Liver (tissue), 8 donors: ENCODE measurements at regions not wholly inside any gene's neighbourhood (a gene's known extent, or its start where the extent isn't known, plus 50 kb on each side); places are given as distances from the start of the nearest gene placed in this dataset.

Experiments
- DNase-seq: peaks from one replicate; pipeline ENCODE4 v3.0.0-alpha.2; 2017; ENCODE audit warnings: low spot score
- H3K27ac ChIP-seq, 2 donors: one replicate each; pipeline ENCODE4 v1.7.0; 2013; ENCODE audit warnings: inconsistent platforms in 2 of 2, low read length in 2 of 2, control low read depth in 1 of 2, low read depth in 1 of 2, mild to moderate bottlenecking in 1 of 2
- H3K27me3 ChIP-seq, 4 donors: one replicate each; pipeline versions ENCODE4 v1.6.1 to v1.7.0; 2013; ENCODE audit warnings: low read length in 3 of 4, inconsistent platforms in 1 of 4, mild to moderate bottlenecking in 1 of 4, moderate library complexity in 1 of 4; ENCODE audit not compliant: control insufficient read depth in 4 of 4, insufficient read depth in 4 of 4
- H3K36me3 ChIP-seq, 4 donors: one replicate each; pipeline versions ENCODE4 v1.6.1 to v1.7.0; 2013; ENCODE audit warnings: low read length in 3 of 4, mild to moderate bottlenecking in 3 of 4, low read depth in 1 of 4, moderate library complexity in 1 of 4; ENCODE audit not compliant: control insufficient read depth in 4 of 4, insufficient read depth in 3 of 4
- H3K4me1 ChIP-seq, 4 donors: one replicate each; pipeline versions ENCODE4 v1.6.1 to v1.7.0; 2013; ENCODE audit warnings: low read length in 3 of 4, mild to moderate bottlenecking in 3 of 4, moderate library complexity in 1 of 4; ENCODE audit not compliant: control insufficient read depth in 4 of 4, insufficient read depth in 4 of 4
- H3K4me3 ChIP-seq, 3 donors: one replicate each; pipeline versions ENCODE4 v1.6.1 to v1.7.0; 2013; ENCODE audit warnings: low read length in 3 of 3, control low read depth in 1 of 3, low read depth in 1 of 3, mild to moderate bottlenecking in 1 of 3
- H3K9ac ChIP-seq, 2 donors: one replicate each; pipeline ENCODE4 v1.7.0; 2013; ENCODE audit warnings: low read length in 2 of 2, mild to moderate bottlenecking in 2 of 2, moderate library complexity in 2 of 2, control low read depth in 1 of 2, low read depth in 1 of 2
- H3K9me3 ChIP-seq, 4 donors: one replicate each; pipeline versions ENCODE4 v1.6.1 to v1.7.0; 2013; ENCODE audit warnings: low read length in 3 of 4; ENCODE audit not compliant: control insufficient read depth in 4 of 4
- EGR1 ChIP-seq, 2 donors: IDR thresholded peaks; 2 replicates each; pipeline ENCODE4 v1.6.1; 2016 to 2018; ENCODE audit warnings: antibody characterized with exemption in 2 of 2, low read depth in 2 of 2
- FOXA1 ChIP-seq: IDR thresholded peaks from 2 replicates; pipeline ENCODE4 v1.6.1; 2016; ENCODE audit warnings: antibody characterized with exemption
- FOXA2 ChIP-seq: IDR thresholded peaks from 2 replicates; pipeline ENCODE4 v1.6.1; 2016; ENCODE audit warnings: antibody characterized with exemption
- GABPA ChIP-seq, 2 donors: IDR thresholded peaks in 1 of 2; conservative IDR thresholded peaks in 1 of 2; 2 replicates each; pipeline ENCODE4 v1.6.1; 2016; ENCODE audit warnings: antibody characterized with exemption in 2 of 2, mild to moderate bottlenecking in 1 of 2, moderate library complexity in 1 of 2
- HNF4A ChIP-seq, 2 donors: conservative IDR thresholded peaks; 2 replicates each; pipeline ENCODE4 v1.6.1; 2016; ENCODE audit warnings: antibody characterized with exemption in 2 of 2, mild to moderate bottlenecking in 2 of 2
- HNF4G ChIP-seq: IDR thresholded peaks from 2 replicates; pipeline ENCODE4 v1.6.1; 2016; ENCODE audit warnings: antibody characterized with exemption
- JUND ChIP-seq, 2 donors: IDR thresholded peaks; 2 replicates each; pipeline ENCODE4 v1.6.1; 2016; ENCODE audit warnings: antibody characterized with exemption in 2 of 2
- MAX ChIP-seq: IDR thresholded peaks from 2 replicates; pipeline ENCODE4 v1.6.1; 2016; ENCODE audit warnings: antibody characterized with exemption
- NR2F2 ChIP-seq: IDR thresholded peaks from 2 replicates; pipeline ENCODE4 v1.6.1; 2016; ENCODE audit warnings: antibody characterized with exemption
- RAD21 ChIP-seq, 2 donors: IDR thresholded peaks; 2 replicates each; pipeline ENCODE4 v1.6.1; 2016; ENCODE audit warnings: antibody characterized with exemption in 2 of 2, mild to moderate bottlenecking in 2 of 2
- REST ChIP-seq: IDR thresholded peaks from 2 replicates; pipeline ENCODE4 v1.6.1; 2016; ENCODE audit warnings: antibody characterized with exemption, mild to moderate bottlenecking
- RXRA ChIP-seq, 2 donors: IDR thresholded peaks; 2 replicates each; pipeline ENCODE4 v1.6.1; 2017 to 2018; ENCODE audit warnings: antibody characterized with exemption in 2 of 2, mild to moderate bottlenecking in 1 of 2
- SP1 ChIP-seq: IDR thresholded peaks from 2 replicates; pipeline ENCODE4 v1.6.1; 2018; ENCODE audit warnings: antibody characterized with exemption, mild to moderate bottlenecking
- TAF1 ChIP-seq: conservative IDR thresholded peaks from 2 replicates; pipeline ENCODE4 v1.6.1; 2016; ENCODE audit warnings: antibody characterized with exemption, mild to moderate bottlenecking
- YY1 ChIP-seq: IDR thresholded peaks from 2 replicates; pipeline ENCODE4 v1.6.1; 2016; ENCODE audit warnings: antibody characterized with exemption, mild to moderate bottlenecking
- WGBS: extraction: QIAGEN DNeasy Blood & Tissue Kit; methylation state at CpG from one replicate; pipeline ENCODE4 v1.1.7; 2013; 5-methylcytosine and 5-hydroxymethylcytosine counted together
- TF ChIP-seq, protein P1 (sequence below): IDR thresholded peaks from 2 replicates; pipeline ENCODE4 v1.6.1; 2016; ENCODE audit warnings: antibody characterized with exemption
- TF ChIP-seq, protein P2 (sequence below): IDR thresholded peaks from 2 replicates; pipeline ENCODE4 v1.6.1; 2016; ENCODE audit warnings: antibody characterized with exemption
- TF ChIP-seq, protein P3 (sequence below): fragments of 150-350 bp; IDR thresholded peaks from 2 replicates; pipeline ENCODE4 v1.5.1; 2017; ENCODE audit warnings: improper control_type of control experiment, low read depth, low read length; ENCODE audit not compliant: missing input control
- donor health status: healthy.
- donor health status: healthy.
- donor health status: healthy.
- donor health status: healthy.
- donor health status: healthy.

DNA sequence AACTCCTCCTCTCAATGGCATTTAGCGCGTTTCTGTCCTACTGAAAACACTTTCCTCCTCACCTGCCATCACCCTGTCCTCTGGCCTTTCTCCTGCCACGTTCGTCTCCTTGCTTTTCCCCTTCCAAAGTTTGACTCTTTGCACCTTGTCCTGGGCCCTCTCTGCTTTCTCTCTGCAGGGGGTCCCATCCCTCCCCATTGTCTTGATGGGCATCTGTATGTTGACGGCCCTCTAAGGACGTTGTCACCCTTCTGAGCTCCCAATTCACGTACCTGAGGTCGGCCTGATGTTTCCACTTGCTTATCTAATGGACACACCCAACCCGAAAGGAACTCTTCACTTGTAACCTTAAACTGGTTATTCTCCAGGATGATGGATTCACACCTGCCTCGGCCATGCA, 170.4 kb downstream of the WSCD1 start:
- Histone ChIP-seq H3K27me3 (no peaks in the 10 kb centered on the region), H3K9ac (no peak overlapping the region), H3K9me3 (no peaks in the 10 kb centered on the region), H3K4me3 (no peak overlapping the region), H3K4me1 (no peaks in the 10 kb centered on the region), H3K36me3 (no peaks in the 10 kb centered on the region), H3K27ac (no peak overlapping the region)
- DNase-seq: no peak
- 60% methylated on average over 10 of the region's 10 CpGs for WGBS
- TF ChIP-seq RXRA (IDR thresholded peaks at IDR 0.05) (no peak), JUND (IDR thresholded peaks at IDR 0.05) (no peak), MAX (no peak), GABPA (IDR thresholded peaks at IDR 0.05 in 1 of 2, conservative IDR thresholded peaks at IDR 0.05 in 1 of 2) (no peak), FOXA1 (no peak), RAD21 (IDR thresholded peaks at IDR 0.05) (no peak), NR2F2 (no peak), EGR1 (IDR thresholded peaks at IDR 0.05; ENCODE audit: low read depth in 2 of 2) (no peak)
- TF ChIP-seq, protein P1, sequence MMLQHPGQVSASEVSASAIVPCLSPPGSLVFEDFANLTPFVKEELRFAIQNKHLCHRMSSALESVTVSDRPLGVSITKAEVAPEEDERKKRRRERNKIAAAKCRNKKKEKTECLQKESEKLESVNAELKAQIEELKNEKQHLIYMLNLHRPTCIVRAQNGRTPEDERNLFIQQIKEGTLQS: no peak
- TF ChIP-seq, protein P2, sequence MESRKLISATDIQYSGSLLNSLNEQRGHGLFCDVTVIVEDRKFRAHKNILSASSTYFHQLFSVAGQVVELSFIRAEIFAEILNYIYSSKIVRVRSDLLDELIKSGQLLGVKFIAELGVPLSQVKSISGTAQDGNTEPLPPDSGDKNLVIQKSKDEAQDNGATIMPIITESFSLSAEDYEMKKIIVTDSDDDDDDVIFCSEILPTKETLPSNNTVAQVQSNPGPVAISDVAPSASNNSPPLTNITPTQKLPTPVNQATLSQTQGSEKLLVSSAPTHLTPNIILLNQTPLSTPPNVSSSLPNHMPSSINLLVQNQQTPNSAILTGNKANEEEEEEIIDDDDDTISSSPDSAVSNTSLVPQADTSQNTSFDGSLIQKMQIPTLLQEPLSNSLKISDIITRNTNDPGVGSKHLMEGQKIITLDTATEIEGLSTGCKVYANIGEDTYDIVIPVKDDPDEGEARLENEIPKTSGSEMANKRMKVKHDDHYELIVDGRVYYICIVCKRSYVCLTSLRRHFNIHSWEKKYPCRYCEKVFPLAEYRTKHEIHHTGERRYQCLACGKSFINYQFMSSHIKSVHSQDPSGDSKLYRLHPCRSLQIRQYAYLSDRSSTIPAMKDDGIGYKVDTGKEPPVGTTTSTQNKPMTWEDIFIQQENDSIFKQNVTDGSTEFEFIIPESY: no peak

DNA sequence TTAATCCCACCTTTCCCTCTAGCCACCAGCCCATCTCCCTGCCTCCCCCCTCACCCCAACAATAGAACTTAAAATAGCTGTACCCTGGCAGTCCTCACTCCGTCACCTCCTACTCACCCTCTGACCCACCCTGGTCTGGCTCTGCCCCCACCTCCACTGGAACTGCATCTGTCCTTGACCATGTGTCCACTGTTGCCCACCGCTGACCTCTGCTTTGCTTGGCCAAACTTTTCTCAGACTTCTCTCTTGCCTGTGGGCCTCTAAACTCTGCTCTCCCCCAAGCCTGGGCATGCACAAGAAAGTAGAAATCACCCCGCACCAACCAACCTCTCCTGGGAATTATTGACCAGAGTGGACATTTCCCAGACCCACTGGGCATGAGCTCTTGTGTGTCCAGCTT, 169.8 kb downstream of the WSCD1 start:
- no peak for DNase-seq
- WGBS: 71% methylated on average over 3 of the region's 3 CpGs
- H3K27ac ChIP-seq: no peak overlapping the region
- no peaks in the 10 kb centered on the region for H3K4me1 ChIP-seq
- no peaks in the 10 kb centered on the region for H3K36me3 ChIP-seq
- no peaks in the 10 kb centered on the region for H3K27me3 ChIP-seq
- H3K9ac ChIP-seq: no peak overlapping the region
- no peaks in the 10 kb centered on the region for H3K9me3 ChIP-seq
- no peak for TF ChIP-seq NR2F2
- TF ChIP-seq, protein P3, sequence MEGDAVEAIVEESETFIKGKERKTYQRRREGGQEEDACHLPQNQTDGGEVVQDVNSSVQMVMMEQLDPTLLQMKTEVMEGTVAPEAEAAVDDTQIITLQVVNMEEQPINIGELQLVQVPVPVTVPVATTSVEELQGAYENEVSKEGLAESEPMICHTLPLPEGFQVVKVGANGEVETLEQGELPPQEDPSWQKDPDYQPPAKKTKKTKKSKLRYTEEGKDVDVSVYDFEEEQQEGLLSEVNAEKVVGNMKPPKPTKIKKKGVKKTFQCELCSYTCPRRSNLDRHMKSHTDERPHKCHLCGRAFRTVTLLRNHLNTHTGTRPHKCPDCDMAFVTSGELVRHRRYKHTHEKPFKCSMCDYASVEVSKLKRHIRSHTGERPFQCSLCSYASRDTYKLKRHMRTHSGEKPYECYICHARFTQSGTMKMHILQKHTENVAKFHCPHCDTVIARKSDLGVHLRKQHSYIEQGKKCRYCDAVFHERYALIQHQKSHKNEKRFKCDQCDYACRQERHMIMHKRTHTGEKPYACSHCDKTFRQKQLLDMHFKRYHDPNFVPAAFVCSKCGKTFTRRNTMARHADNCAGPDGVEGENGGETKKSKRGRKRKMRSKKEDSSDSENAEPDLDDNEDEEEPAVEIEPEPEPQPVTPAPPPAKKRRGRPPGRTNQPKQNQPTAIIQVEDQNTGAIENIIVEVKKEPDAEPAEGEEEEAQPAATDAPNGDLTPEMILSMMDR: no peak
- no peak for TF ChIP-seq EGR1 (IDR thresholded peaks at IDR 0.05; ENCODE audit: low read depth in 2 of 2)
- no peak for TF ChIP-seq FOXA2
- TF ChIP-seq HNF4G: no peak
- TF ChIP-seq, protein P2: no peak
- TF ChIP-seq HNF4A (conservative IDR thresholded peaks at IDR 0.05): no peak
- no peak for TF ChIP-seq YY1
- TF ChIP-seq, protein P1: no peak
- TF ChIP-seq RXRA (IDR thresholded peaks at IDR 0.05): no peak
- TF ChIP-seq TAF1: no peak
- TF ChIP-seq MAX: no peak
- no peak for TF ChIP-seq FOXA1
- no peak for TF ChIP-seq RAD21 (IDR thresholded peaks at IDR 0.05)
- no peak for TF ChIP-seq REST
- no peak for TF ChIP-seq GABPA (IDR thresholded peaks at IDR 0.05 in 1 of 2, conservative IDR thresholded peaks at IDR 0.05 in 1 of 2)
- no peak for TF ChIP-seq SP1
- no peak for TF ChIP-seq JUND (IDR thresholded peaks at IDR 0.05)
- H3K4me3 ChIP-seq: no peak overlapping the region
